ENCODE measurements at regions not wholly inside any gene's neighbourhood (a gene's known extent, or its start where the extent isn't known, plus 50 kb on each side); places are given as distances from the start of the nearest gene placed in this dataset.

GRCh38 chr4:135277980-135278315 lies 1076.4 kb upstream of the PABPC4L start:
- no peaks in the 10 kb centered on the region for H3K36me3 ChIP-seq
- H3K27ac ChIP-seq = no peak overlapping the region
- TF ChIP-seq POLR2A (IDR thresholded peaks at IDR 0.05) = no peak
- TF ChIP-seq, protein P1, sequence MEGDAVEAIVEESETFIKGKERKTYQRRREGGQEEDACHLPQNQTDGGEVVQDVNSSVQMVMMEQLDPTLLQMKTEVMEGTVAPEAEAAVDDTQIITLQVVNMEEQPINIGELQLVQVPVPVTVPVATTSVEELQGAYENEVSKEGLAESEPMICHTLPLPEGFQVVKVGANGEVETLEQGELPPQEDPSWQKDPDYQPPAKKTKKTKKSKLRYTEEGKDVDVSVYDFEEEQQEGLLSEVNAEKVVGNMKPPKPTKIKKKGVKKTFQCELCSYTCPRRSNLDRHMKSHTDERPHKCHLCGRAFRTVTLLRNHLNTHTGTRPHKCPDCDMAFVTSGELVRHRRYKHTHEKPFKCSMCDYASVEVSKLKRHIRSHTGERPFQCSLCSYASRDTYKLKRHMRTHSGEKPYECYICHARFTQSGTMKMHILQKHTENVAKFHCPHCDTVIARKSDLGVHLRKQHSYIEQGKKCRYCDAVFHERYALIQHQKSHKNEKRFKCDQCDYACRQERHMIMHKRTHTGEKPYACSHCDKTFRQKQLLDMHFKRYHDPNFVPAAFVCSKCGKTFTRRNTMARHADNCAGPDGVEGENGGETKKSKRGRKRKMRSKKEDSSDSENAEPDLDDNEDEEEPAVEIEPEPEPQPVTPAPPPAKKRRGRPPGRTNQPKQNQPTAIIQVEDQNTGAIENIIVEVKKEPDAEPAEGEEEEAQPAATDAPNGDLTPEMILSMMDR (IDR thresholded peaks at IDR 0.05) = no peak
- WGBS, 2 donors = 61 to 76% methylated on average over 2 of the region's 2 CpGs
- intact Hi-C loops (cut with DNase I) = no loop called here
- no peaks in the 10 kb centered on the region for H3K27me3 ChIP-seq
- no peaks in the 10 kb centered on the region for H3K9me3 ChIP-seq
- H3K4me3 ChIP-seq (replicated peaks in 1 of 3) = no peak overlapping the region
- DNase-seq = no peak
- no peaks in the 10 kb centered on the region for H3K4me1 ChIP-seq

- intact Hi-C loops (cut with DNase I) = no loop called here
- 51 to 54% methylated on average over 5 of the region's 5 CpGs for WGBS, 2 donors
- TF ChIP-seq, protein P1 (IDR thresholded peaks at IDR 0.05) = no peak
- TF ChIP-seq POLR2A (IDR thresholded peaks at IDR 0.05) = no peak
- H3K27ac ChIP-seq = no peak overlapping the region
- H3K36me3 ChIP-seq = no peaks in the 10 kb centered on the region
- no peaks in the 10 kb centered on the region for H3K27me3 ChIP-seq
- no peak overlapping the region for H3K4me3 ChIP-seq (replicated peaks in 1 of 3)
- no peak for DNase-seq
- H3K4me1 ChIP-seq = no peaks in the 10 kb centered on the region
- no peaks in the 10 kb centered on the region for H3K9me3 ChIP-seq
Observed at GRCh38 chr4:135277068-135277979, 1075.7 kb upstream of the PABPC4L start.

DNA sequence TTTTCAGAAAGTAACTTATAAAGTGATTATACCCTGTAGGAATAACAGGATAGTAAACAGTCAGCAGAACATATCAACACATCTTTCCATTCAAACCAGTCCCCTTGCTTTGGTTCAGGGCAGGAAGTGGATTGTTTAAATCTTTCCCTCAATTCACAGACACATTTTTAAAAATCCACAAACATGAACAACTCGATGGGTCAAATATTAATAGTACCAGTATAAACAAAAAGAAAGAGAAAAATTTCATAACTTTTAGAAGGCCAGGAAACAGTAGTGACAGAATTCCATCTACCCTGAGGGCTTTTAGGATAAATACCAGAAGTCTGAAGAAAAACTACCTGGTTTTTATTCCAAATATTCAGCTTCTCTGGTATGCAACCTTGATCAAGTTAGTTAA lies 1072.8 kb upstream of the PABPC4L start:
- no peak overlapping the region for H3K4me3 ChIP-seq (replicated peaks in 1 of 3)
- 64% methylated on average over 1 of the region's 1 CpG for WGBS, 2 donors
- intact Hi-C loops (cut with DNase I) = no loop called here
- H3K27ac ChIP-seq = no peak overlapping the region
- H3K4me1 ChIP-seq = no peaks in the 10 kb centered on the region
- no peak for DNase-seq
- TF ChIP-seq POLR2A (IDR thresholded peaks at IDR 0.05) = no peak
- TF ChIP-seq, protein P1 (IDR thresholded peaks at IDR 0.05) = no peak
- no peaks in the 10 kb centered on the region for H3K27me3 ChIP-seq
- no peaks in the 10 kb centered on the region for H3K9me3 ChIP-seq
- H3K36me3 ChIP-seq = no peaks in the 10 kb centered on the region

GRCh38 chr4:135269125-135269890 lies 1067.7 kb upstream of the PABPC4L start:
- 90 to 92% methylated on average over 7 of the region's 7 CpGs for WGBS, 2 donors
- H3K4me1 ChIP-seq = no peaks in the 10 kb centered on the region
- DNase-seq = no peak

More at GRCh38 chr4:135269125-135269890, 1067.7 kb upstream of the PABPC4L start:
- no peaks in the 10 kb centered on the region for H3K27me3 ChIP-seq
- intact Hi-C loops (cut with DNase I) = no loop called here
- no peak for TF ChIP-seq POLR2A (IDR thresholded peaks at IDR 0.05)
- TF ChIP-seq, protein P1 (IDR thresholded peaks at IDR 0.05) = no peak
- H3K9me3 ChIP-seq = no peaks in the 10 kb centered on the region
- no peaks in the 10 kb centered on the region for H3K36me3 ChIP-seq
- no peak overlapping the region for H3K27ac ChIP-seq
- H3K4me3 ChIP-seq (replicated peaks in 1 of 3) = no peak overlapping the region

Measured in thyroid gland (tissue), 4 donors.